ENCODE measurements at regions not wholly inside any gene's neighbourhood (a gene's known extent, or its start where the extent isn't known, plus 50 kb on each side); places are given as distances from the start of the nearest gene placed in this dataset.

DNA sequence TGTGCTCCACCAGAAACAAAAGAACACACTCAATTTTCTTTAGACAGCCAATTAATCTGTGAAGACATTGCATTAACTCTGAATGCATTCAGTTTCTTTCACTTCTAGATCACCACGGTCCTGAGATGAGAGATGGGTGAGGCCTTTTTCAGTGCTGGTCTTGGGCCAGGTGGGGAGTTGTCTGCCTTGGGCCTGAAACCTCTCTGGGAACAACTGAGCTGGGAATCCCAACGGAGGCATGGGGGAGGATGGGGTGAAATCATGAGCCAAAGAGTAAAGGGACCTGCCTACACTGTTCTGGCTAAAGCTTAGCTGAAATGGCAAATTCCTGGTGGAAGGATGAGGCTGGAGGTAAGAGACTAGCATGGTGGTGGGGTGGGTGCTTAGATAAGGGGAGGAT is 353.5 kb upstream of the B3GAT1 start:
- POLR2A ChIA-PET, result no interaction called here
- Mint-ChIP-seq H3K9me3 (ENCODE audit: insufficient read depth) (peaks cover 2% of the 10 kb centered on the region), H3K4me1 (no peaks in the 10 kb centered on the region), H3K27me3 (peaks cover 8% of the 10 kb centered on the region), H3K4me3 (no peak overlapping the region), H3K27ac (no peak overlapping the region)
- Histone ChIP-seq H3K27ac (ENCODE audit: low read length in 2 of 2) (no peak overlapping the region), H3K4me2 (replicated peaks; ENCODE audit: low read depth, low read length, poor library complexity, severe bottlenecking) (no peak overlapping the region), H3K4me3 (ENCODE audit: control extremely low read depth in 1 of 5, extremely low read depth in 1 of 5, insufficient read depth in 1 of 5, low read depth in 2 of 5, low read length in 4 of 5) (no peak overlapping the region), H3K9me3 (ENCODE audit: control extremely low read depth in 1 of 3, control insufficient read depth in 2 of 3, insufficient read depth in 1 of 3, low read length in 2 of 3) (peaks cover 0 to 9% (median 0%) of the 10 kb centered on the region in 3 donors), H2AFZ (ENCODE audit: insufficient read depth, low read depth, low read length, poor library complexity, severe bottlenecking) (no peak overlapping the region), H3K79me2 (ENCODE audit: control insufficient read depth, insufficient read depth, low read length) (no peaks in the 10 kb centered on the region), H4K20me1 (ENCODE audit: control insufficient read depth, insufficient read depth, low read length, poor library complexity, severe bottlenecking) (no peaks in the 10 kb centered on the region), H3K9ac (ENCODE audit: low read length) (no peak overlapping the region), H3K27me3 (replicated peaks in 1 of 4; ENCODE audit: control extremely low read depth in 1 of 4, control insufficient read depth in 3 of 4, insufficient read depth in 4 of 4, low read length in 3 of 4) (no peaks in the 10 kb centered on the region), H3K36me3 (replicated peaks in 1 of 2; ENCODE audit: control extremely low read depth in 1 of 2, control insufficient read depth in 1 of 2, extremely low read depth in 1 of 2, insufficient read depth in 2 of 2, low read length in 1 of 2) (no peaks in the 10 kb centered on the region), H3K4me1 (ENCODE audit: control insufficient read depth in 2 of 2, insufficient read depth in 2 of 2, low read length in 2 of 2) (no peaks in the 10 kb centered on the region)
- TF ChIP-seq, protein P1, sequence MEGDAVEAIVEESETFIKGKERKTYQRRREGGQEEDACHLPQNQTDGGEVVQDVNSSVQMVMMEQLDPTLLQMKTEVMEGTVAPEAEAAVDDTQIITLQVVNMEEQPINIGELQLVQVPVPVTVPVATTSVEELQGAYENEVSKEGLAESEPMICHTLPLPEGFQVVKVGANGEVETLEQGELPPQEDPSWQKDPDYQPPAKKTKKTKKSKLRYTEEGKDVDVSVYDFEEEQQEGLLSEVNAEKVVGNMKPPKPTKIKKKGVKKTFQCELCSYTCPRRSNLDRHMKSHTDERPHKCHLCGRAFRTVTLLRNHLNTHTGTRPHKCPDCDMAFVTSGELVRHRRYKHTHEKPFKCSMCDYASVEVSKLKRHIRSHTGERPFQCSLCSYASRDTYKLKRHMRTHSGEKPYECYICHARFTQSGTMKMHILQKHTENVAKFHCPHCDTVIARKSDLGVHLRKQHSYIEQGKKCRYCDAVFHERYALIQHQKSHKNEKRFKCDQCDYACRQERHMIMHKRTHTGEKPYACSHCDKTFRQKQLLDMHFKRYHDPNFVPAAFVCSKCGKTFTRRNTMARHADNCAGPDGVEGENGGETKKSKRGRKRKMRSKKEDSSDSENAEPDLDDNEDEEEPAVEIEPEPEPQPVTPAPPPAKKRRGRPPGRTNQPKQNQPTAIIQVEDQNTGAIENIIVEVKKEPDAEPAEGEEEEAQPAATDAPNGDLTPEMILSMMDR (IDR thresholded peaks at IDR 0.05), result no peak
- TF ChIP-seq EZH2 (IDR thresholded peaks at IDR 0.05; ENCODE audit: borderline replicate concordance, insufficient read depth, low read depth, low read length, poor library complexity, severe bottlenecking), result no peak
- ATAC-seq (ENCODE audit: low read depth) (no peak), DNase-seq (no peak)
- 90% methylated on average over 2 of the region's 2 CpGs for WGBS (ENCODE audit: insufficient coverage)
- CTCF ChIA-PET, result no interaction called here
- intact Hi-C loops (cut with micrococcal nuclease), result no loop called here

DNA sequence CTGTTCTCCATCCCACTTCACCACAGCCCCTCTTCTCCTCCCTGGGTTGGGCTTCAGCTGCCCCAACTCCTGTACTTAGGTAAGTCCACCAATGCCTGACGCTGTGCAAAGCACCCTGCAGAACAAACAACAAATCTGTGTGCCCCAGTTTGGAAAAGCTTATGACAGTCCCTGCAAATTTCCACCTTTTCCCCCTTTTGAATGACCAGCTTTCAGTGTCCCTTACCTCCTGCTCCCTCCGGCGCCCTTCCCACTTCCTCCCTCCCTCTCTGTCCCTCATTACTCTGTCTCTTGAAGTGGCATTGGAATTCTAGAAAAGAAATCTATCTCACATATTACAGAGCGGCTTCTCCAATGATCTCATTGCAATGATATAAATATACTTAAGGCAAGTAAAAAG is 352.9 kb upstream of the B3GAT1 start:
- no peak overlapping the region for H3K27ac ChIP-seq (ENCODE audit: low read length in 2 of 2)
- no peak overlapping the region for H3K4me3 Mint-ChIP-seq
- H3K4me1 ChIP-seq (ENCODE audit: control insufficient read depth in 2 of 2, insufficient read depth in 2 of 2, low read length in 2 of 2), result no peaks in the 10 kb centered on the region
- ChIA-PET CTCF (no interaction called here), POLR2A (no interaction called here)
- 48% methylated on average over 3 of the region's 4 CpGs for WGBS (ENCODE audit: insufficient coverage)
- H2AFZ ChIP-seq (ENCODE audit: insufficient read depth, low read depth, low read length, poor library complexity, severe bottlenecking), result no peak overlapping the region
- H4K20me1 ChIP-seq (ENCODE audit: control insufficient read depth, insufficient read depth, low read length, poor library complexity, severe bottlenecking), result no peaks in the 10 kb centered on the region
- H3K9ac ChIP-seq (ENCODE audit: low read length), result no peak overlapping the region
- TF ChIP-seq, protein P1 (IDR thresholded peaks at IDR 0.05), result no peak
- no peak for TF ChIP-seq EZH2 (IDR thresholded peaks at IDR 0.05; ENCODE audit: borderline replicate concordance, insufficient read depth, low read depth, low read length, poor library complexity, severe bottlenecking)
- H3K4me2 ChIP-seq (replicated peaks; ENCODE audit: low read depth, low read length, poor library complexity, severe bottlenecking), result no peak overlapping the region
- peaks cover 2% of the 10 kb centered on the region for H3K9me3 Mint-ChIP-seq (ENCODE audit: insufficient read depth)
- intact Hi-C loops (cut with micrococcal nuclease), result no loop called here
- H3K36me3 ChIP-seq (replicated peaks in 1 of 2; ENCODE audit: control extremely low read depth in 1 of 2, control insufficient read depth in 1 of 2, extremely low read depth in 1 of 2, insufficient read depth in 2 of 2, low read length in 1 of 2), result no peaks in the 10 kb centered on the region
- H3K27me3 ChIP-seq (replicated peaks in 1 of 4; ENCODE audit: control extremely low read depth in 1 of 4, control insufficient read depth in 3 of 4, insufficient read depth in 4 of 4, low read length in 3 of 4), result no peaks in the 10 kb centered on the region
- no peak for ATAC-seq (ENCODE audit: low read depth)
- peaks cover 8% of the 10 kb centered on the region for H3K27me3 Mint-ChIP-seq
- H3K27ac Mint-ChIP-seq, result no peak overlapping the region
- H3K4me3 ChIP-seq (ENCODE audit: control extremely low read depth in 1 of 5, extremely low read depth in 1 of 5, insufficient read depth in 1 of 5, low read depth in 2 of 5, low read length in 4 of 5), result no peak overlapping the region
- no peak for DNase-seq
- H3K79me2 ChIP-seq (ENCODE audit: control insufficient read depth, insufficient read depth, low read length), result no peaks in the 10 kb centered on the region
- H3K4me1 Mint-ChIP-seq, result no peaks in the 10 kb centered on the region
- peaks cover 0 to 9% (median 0%) of the 10 kb centered on the region in 3 donors for H3K9me3 ChIP-seq (ENCODE audit: control extremely low read depth in 1 of 3, control insufficient read depth in 2 of 3, insufficient read depth in 1 of 3, low read length in 2 of 3)
